Loucy (cell line): ENCODE measurements at regions not wholly inside any gene's neighbourhood (a gene's known extent, or its start where the extent isn't known, plus 50 kb on each side); places are given as distances from the start of the nearest gene placed in this dataset.

Source experiments
- H2AFZ ChIP-seq: fragments of 200-600 bp; sonication (generic); 2 replicates; pipeline ENCODE4 v1.6.0; 2016; ENCODE audit warnings: antibody characterized with exemption, mild to moderate bottlenecking, low read length, moderate library complexity
- H3F3A ChIP-seq: fragments of 200-600 bp; 2 replicates; pipeline ENCODE4 v1.6.0; 2016; ENCODE audit warnings: antibody characterized with exemption, low read depth, mild to moderate bottlenecking
- H3K27me3 ChIP-seq: fragments of 200-600 bp; sonication (generic); 2 replicates; pipeline ENCODE4 v1.6.1; 2014; ENCODE audit warnings: low read length, mild to moderate bottlenecking; ENCODE audit not compliant: insufficient read depth, poor library complexity, severe bottlenecking
- H3K36me3 ChIP-seq: fragments of 200-600 bp; sonication (generic); 2 replicates; pipeline ENCODE4 v1.6.1; 2016; ENCODE audit warnings: low read length; ENCODE audit not compliant: insufficient read depth
- H3K4me1 ChIP-seq: fragments of 200-600 bp; sonication (generic); 2 replicates; pipeline ENCODE4 v1.5.1; 2014; ENCODE audit warnings: low read length, mild to moderate bottlenecking; ENCODE audit not compliant: insufficient read depth, poor library complexity, severe bottlenecking
- H3K4me2 ChIP-seq: fragments of 200-600 bp; sonication (generic); 2 replicates; pipeline ENCODE4 v1.6.0; 2014; ENCODE audit warnings: antibody characterized with exemption, low read length, low read depth, mild to moderate bottlenecking; ENCODE audit not compliant: poor library complexity, severe bottlenecking
- H3K4me3 ChIP-seq: fragments of 200-600 bp; sonication (generic); 2 replicates; pipeline ENCODE4 v1.5.1; 2014; ENCODE audit warnings: low read length, mild to moderate bottlenecking, mixed read lengths; ENCODE audit not compliant: poor library complexity, severe bottlenecking
- H3K79me2 ChIP-seq: fragments of 200-600 bp; sonication (generic); 2 replicates; pipeline ENCODE4 v1.6.1; 2014; ENCODE audit warnings: low read length; ENCODE audit not compliant: insufficient read depth
- H3K9ac ChIP-seq: fragments of 200-600 bp; sonication (generic); 2 replicates; pipeline ENCODE4 v1.6.0; 2014; ENCODE audit warnings: mild to moderate bottlenecking, low read depth, low read length, moderate library complexity; ENCODE audit not compliant: poor library complexity, severe bottlenecking
- H3K9me2 ChIP-seq: fragments of 200-600 bp; sonication (generic); replicated peaks from 2 replicates; pipeline ENCODE4 v1.6.1; 2016; ENCODE audit warnings: low read depth, low read length, mixed read lengths
- H3K9me3 ChIP-seq: fragments of 200-600 bp; sonication (generic); 2 replicates; pipeline ENCODE4 v1.6.1; 2014; ENCODE audit warnings: mild to moderate bottlenecking, antibody characterized with exemption, low read length, low read depth; ENCODE audit not compliant: insufficient read depth
- H4K20me1 ChIP-seq: fragments of 200-600 bp; sonication (generic); 2 replicates; pipeline ENCODE4 v1.6.0; 2014; ENCODE audit warnings: antibody characterized with exemption, low read length, mild to moderate bottlenecking; ENCODE audit not compliant: insufficient read depth, poor library complexity, severe bottlenecking
- EZH2phosphoT487 ChIP-seq: fragments of 200-600 bp; IDR thresholded peaks from 2 replicates; pipeline ENCODE4 v1.6.1; 2018; ENCODE audit warnings: antibody characterized with exemption, mild to moderate bottlenecking, moderate library complexity, borderline replicate concordance
- TF ChIP-seq, protein P1 (sequence below): fragments of 200-600 bp; sonication (generic); conservative IDR thresholded peaks from 2 replicates; pipeline ENCODE4 v1.5.1; 2014; ENCODE audit warnings: mild to moderate bottlenecking, antibody characterized with exemption, low read length

DNA sequence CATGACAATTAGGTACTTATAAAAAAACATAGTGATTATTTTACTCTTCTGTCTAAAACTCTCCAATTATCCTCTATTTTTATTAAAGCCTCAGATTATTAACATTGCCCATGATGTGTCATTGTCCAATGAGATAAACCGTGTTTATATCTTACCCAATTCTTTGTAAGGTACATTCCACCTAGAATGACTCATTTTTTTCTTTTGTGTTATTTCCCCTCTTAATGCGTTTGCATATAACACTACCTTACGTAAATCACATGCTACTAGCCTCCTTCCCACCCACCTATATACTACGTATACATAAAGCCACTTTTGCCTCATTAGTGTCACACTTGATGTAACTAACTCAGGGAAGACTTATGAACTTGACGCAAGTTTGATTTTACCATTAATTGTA is 336.3 kb upstream of the PTCHD4 start:
- no peaks in the 10 kb centered on the region for H3K27me3 ChIP-seq
- H4K20me1 ChIP-seq: no peaks in the 10 kb centered on the region
- no peaks in the 10 kb centered on the region for H3K9me2 ChIP-seq
- no peak overlapping the region for H3K4me3 ChIP-seq
- no peaks in the 10 kb centered on the region for H3K4me1 ChIP-seq
- H3K79me2 ChIP-seq: no peaks in the 10 kb centered on the region
- H3K9ac ChIP-seq: no peak overlapping the region
- no peaks in the 10 kb centered on the region for H3K36me3 ChIP-seq
- H3F3A ChIP-seq: no peaks in the 10 kb centered on the region
- H3K9me3 ChIP-seq: no peaks in the 10 kb centered on the region
- H2AFZ ChIP-seq: no peak overlapping the region
- H3K4me2 ChIP-seq: no peak overlapping the region
- TF ChIP-seq EZH2phosphoT487: no peak
- TF ChIP-seq, protein P1, sequence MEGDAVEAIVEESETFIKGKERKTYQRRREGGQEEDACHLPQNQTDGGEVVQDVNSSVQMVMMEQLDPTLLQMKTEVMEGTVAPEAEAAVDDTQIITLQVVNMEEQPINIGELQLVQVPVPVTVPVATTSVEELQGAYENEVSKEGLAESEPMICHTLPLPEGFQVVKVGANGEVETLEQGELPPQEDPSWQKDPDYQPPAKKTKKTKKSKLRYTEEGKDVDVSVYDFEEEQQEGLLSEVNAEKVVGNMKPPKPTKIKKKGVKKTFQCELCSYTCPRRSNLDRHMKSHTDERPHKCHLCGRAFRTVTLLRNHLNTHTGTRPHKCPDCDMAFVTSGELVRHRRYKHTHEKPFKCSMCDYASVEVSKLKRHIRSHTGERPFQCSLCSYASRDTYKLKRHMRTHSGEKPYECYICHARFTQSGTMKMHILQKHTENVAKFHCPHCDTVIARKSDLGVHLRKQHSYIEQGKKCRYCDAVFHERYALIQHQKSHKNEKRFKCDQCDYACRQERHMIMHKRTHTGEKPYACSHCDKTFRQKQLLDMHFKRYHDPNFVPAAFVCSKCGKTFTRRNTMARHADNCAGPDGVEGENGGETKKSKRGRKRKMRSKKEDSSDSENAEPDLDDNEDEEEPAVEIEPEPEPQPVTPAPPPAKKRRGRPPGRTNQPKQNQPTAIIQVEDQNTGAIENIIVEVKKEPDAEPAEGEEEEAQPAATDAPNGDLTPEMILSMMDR: no peak

DNA sequence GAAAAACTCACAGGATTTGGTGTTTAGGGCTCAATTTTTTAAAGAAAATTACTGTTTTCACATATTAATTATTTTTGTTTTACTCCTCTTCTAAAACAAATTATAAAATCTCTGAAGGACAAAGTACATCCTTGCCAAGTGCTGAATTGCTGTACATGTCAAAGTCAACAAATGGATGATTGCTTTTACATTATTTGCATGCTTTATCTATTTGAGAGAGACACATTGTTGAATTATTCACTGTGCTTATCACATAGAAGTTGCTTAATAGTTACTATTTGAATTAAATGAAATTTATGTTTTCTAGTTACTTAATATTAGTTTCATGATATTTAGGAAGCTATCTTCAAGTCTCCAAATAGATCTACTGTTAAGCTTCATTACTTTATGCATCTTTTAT is 318.6 kb upstream of the PTCHD4 start:
- H3F3A ChIP-seq: no peaks in the 10 kb centered on the region
- no peak overlapping the region for H3K4me3 ChIP-seq
- H3K79me2 ChIP-seq: no peaks in the 10 kb centered on the region
- H4K20me1 ChIP-seq: no peaks in the 10 kb centered on the region
- H2AFZ ChIP-seq: no peak overlapping the region
- H3K4me1 ChIP-seq: no peaks in the 10 kb centered on the region
- TF ChIP-seq, protein P1: no peak
- no peak for TF ChIP-seq EZH2phosphoT487
- H3K4me2 ChIP-seq: no peak overlapping the region
- H3K9ac ChIP-seq: no peak overlapping the region
- no peaks in the 10 kb centered on the region for H3K9me3 ChIP-seq
- no peaks in the 10 kb centered on the region for H3K27me3 ChIP-seq
- H3K9me2 ChIP-seq: no peaks in the 10 kb centered on the region
- no peaks in the 10 kb centered on the region for H3K36me3 ChIP-seq

DNA sequence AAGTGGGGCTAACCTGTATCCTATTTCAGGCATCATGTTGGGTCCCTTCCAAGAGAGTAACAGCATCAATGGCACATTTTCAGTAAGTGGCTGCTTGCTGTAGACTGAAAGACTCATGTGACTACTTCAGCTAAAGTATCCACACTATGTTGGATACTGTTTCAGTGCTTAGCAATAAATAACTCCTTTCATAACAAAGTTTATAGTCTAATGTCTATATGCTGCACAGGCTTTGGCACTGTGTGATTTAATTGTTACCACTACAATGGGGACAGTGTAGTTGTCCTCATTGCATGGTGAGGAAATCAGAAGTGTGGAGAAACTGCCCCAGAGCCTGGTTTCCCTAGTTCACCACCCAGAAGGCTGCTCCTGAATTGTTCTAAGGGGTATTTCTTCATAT is 318.0 kb upstream of the PTCHD4 start:
- H2AFZ ChIP-seq: no peak overlapping the region
- no peak overlapping the region for H3K4me2 ChIP-seq
- no peaks in the 10 kb centered on the region for H3K27me3 ChIP-seq
- no peaks in the 10 kb centered on the region for H3F3A ChIP-seq
- no peaks in the 10 kb centered on the region for H3K9me3 ChIP-seq
- H3K4me3 ChIP-seq: no peak overlapping the region
- H4K20me1 ChIP-seq: no peaks in the 10 kb centered on the region
- H3K4me1 ChIP-seq: no peaks in the 10 kb centered on the region
- no peaks in the 10 kb centered on the region for H3K9me2 ChIP-seq
- no peak for TF ChIP-seq EZH2phosphoT487
- TF ChIP-seq, protein P1: no peak
- H3K79me2 ChIP-seq: no peaks in the 10 kb centered on the region
- H3K36me3 ChIP-seq: no peaks in the 10 kb centered on the region
- no peak overlapping the region for H3K9ac ChIP-seq
